Non-pigmented ciliary epithelial cell (primary cell): ENCODE measurements at regions not wholly inside any gene's neighbourhood (a gene's known extent, or its start where the extent isn't known, plus 50 kb on each side); places are given as distances from the start of the nearest gene placed in this dataset.

Source experiments
- DNase-seq: peaks from one replicate; pipeline ENCODE4 v3.0.0-alpha.2; 2010; ENCODE audit warnings: low read depth

DNA sequence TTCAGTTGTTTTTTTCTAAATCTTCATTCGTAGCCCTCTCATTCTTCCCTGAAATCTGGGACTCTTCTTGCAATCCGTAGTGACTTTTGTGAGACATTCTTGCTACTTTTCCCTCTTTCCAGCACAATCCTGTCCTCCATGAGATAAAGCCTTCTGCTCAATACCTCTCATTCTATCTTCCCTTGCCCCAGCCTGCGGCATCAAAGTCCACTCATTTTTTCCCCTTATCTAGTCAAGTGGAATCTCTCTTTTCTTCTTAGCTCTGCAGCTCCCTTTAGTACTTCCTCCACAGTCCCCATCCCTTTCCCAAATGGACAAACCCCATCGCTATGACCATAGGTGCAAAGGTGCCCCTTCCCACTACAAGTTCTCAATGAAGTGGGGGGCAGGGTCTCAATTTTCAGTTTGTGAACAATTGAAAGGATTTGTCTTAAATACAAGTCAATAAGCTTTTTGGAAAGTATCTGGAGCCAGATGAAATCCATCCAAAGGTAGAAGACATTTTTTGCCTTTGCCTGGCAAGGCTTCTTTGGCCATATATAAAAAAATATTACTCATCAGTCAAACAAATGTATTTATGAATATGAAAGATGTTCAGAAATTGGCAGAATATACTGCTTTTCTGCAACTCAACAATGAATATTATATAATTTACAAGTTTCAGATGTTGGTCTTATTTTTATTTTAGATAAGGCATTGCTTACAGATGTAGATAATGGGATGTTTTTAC, 179.4 kb downstream of the SNAPC1 start:
- no peak for DNase-seq

DNA sequence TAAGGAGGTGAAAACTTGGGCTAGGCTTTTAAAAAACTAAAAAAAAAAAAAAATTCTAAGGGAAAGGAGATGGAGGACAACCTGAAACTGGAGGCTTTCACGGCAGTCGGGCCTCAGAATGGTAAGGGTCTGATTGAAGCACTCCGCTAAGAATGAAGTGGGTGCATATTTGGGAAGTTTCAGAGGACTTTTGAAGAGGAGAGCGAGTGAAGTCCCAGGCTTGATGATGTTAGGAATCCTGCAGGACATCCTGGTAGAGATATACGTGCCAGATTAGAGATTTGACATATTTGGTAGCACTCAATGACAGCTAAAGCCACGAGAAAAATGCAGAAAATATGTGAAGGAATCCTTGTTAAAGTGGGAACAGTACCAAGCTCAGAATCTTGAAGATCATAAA, 186.2 kb downstream of the SNAPC1 start:
- DNase-seq = no peak

DNA sequence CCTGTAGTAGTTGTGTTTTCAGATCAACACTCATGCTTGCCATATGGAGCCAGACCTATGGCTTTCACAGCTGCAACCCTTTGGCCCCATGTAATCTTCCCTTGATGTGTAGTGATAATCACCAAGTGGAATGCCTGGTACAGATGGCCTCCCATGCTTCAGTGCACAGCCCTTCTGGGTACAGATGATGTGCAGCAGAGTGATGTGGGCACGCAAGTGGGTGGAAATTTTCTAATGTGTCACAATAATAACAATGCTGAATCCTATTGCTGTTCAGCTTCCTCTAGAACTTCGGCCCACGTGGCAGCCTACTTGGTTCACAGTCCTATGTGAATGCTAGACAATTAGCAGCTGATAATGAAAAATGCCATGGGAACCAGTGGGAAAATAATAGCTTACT, 188.1 kb downstream of the SNAPC1 start:
- no peak for DNase-seq

DNA sequence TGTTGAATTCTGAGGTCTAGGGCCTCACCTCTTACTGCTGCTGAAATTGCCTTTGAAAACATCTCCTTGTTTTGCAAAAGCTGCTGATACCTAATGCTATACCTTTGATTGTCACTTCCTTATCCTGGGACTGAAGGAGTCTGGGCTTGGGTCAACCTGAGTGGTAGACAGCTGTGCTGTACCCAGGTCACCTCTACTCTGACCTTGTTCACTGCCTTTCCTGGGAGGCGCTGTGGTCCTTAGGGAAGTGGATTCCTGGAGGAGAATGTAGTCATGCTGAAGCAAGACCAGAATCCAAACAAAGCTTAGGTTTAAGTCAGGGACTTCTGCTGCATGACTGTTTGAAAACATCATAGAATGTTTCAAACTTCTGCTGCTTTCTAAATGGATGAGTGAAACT, 191.4 kb downstream of the SNAPC1 start:
- DNase-seq = no peak

DNA sequence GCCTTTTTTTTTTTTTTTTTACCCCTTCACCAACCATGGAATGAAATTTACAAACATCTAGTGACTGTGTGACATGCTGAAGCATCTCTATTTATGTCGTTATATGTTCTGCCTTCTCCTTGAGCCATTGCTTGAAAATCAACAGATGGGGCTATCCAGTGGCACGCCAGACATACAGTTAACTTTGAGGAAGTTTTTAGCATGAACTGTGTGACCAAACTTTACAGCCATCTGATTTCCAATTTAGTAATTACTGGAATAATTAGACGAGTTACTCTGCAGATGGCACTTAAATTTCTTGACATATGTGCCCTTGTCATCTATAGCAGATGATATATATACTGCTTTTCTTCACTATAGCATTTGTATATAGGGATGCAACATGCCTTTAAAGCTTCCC, 192.1 kb downstream of the SNAPC1 start:
- no peak for DNase-seq

DNA sequence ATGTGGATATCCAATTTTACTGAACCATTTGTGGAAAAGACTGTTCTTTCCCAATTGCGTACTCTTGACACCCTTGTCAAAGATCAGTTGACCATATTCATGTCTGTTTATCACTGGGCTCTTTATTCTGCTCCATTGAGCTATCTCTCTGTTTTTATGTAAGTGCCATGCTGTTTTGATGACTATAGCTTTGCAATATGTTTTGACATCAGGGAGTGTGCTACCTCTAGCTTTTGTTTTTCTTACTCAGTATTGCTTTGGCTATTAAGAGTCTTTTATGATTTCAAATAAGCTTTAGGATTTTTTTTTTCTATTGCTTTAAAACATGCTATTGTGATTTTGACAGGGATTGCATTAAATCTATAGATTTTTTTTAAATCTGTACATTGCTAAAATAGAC, 194.3 kb downstream of the SNAPC1 start:
- DNase-seq = no peak

DNA sequence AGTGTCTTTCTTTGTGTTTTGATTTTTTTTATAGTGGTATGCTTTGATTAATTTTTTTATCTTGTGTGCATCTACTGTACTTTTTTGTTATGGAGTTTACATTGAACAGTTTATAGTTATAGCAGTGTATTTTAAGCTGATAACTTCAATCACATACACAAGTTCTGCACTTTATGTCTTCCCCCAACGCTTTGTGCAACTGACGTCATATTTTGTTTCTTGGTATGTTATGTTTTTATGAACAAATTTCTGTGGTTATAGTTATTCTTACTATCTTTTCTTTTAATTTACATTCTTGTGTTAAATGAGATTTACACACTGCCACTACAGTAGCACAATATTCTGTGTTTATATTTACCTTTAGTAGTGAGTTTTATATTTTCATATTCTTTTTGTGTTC, 197.1 kb downstream of the SNAPC1 start:
- DNase-seq = no peak

DNA sequence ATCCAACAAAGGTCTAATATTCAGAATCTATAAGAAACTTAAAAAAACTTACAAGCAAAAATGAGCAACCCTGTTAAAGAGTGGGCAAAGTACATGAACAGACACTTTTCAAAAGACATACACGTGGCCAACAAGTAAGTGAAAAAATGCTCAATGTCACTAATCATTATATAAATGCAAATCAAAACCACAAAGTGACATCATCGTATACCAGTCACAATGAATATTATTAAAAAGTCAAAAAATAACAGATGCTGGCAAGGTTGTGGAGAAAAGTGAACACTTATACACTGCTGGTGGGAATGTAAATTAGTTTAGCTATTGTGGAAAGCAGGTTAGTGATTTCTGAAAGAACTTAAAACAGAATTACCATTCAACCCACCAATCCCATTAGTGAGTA, 199.1 kb downstream of the SNAPC1 start:
- DNase-seq = no peak

DNA sequence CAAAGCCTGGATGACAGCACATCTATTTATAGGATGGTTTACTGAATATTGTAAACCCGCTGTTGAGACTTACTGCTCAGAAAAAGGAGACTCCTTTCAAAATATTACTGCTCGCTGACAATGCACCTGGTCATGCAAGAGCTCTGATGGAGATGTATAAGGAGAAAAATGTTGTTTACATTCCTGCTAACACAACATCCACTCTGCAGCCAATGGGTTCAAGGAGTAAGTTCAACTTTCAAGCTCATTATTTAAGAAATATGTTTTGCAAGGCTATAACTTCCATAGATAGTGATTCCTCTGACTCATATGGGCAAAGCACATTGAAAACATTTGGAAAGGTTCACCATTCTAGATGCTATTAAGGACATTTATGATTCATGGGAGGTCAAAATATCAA, 201.7 kb downstream of the SNAPC1 start:
- no peak for DNase-seq

DNA sequence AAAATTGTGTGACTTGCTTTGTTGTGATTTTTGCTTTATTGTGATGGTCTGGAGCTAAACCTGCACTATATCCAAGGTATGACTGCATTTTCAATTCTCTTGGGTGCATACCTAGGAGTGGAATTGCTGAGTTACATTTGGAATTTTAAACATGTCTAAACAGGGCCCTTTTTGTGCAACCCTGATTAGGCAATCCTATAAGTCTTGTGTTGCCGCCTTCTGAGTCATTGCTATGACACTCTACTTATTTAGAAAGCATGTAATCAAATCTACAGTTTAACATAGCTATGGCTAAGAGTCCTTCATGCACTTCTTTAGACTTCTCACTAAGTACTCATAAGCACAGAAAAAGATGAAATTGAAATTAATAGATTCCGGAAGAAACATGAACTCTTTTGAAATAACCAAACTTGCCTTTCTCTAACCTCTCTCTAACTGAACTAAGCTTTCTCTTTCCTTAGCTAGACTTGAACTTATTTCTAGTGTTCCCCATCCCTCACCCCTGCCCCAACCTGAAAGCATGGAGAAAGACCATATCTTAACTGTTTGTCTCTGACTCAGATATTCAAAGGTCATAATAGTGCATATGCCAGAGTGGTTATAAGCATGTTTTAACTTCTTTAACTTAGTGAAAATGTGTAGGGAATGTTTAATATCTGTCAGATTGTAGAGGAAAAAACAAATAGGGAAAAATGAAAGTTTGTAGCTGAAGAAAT, 203.0 kb downstream of the SNAPC1 start:
- peak; percentile 72 for DNase-seq

DNA sequence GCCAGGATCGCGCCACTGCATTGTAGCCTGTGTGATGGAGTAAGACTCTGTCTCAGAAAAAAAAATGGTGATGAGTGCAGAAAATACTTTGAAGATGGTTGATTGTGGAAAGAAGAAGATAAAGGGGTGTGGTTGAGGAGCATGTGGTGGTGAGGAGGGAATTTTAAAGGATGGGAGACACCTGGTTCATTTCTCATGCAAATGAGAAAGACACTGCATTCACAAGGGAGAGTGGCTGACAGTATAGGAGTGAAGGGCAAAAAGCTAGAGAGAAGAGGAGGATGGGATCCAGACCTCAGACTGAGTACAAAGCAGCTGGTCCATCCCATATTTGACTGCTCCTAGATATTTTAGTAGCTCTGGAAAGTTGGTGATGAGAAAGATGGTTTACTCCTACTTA, 206.0 kb downstream of the SNAPC1 start:
- DNase-seq = no peak

DNA sequence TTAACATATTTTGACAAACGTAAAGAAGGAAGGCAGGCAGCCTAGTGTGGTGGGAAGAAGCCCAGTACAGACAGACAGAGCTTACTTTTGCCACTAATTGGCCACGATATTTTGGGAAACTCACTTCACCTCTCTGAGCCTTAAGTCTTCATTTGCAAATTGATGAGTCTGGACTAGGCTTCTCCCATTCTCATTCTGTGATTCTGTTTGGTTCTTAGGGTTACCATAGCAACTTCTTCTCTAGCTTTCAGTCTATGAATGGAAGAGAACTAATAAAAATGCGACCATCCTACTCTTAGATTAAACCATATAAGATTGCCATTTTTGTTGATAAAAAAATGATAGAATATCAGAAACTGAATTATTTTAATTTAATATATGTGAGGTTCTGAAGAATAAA, 210.5 kb downstream of the SNAPC1 start:
- DNase-seq = no peak

DNA sequence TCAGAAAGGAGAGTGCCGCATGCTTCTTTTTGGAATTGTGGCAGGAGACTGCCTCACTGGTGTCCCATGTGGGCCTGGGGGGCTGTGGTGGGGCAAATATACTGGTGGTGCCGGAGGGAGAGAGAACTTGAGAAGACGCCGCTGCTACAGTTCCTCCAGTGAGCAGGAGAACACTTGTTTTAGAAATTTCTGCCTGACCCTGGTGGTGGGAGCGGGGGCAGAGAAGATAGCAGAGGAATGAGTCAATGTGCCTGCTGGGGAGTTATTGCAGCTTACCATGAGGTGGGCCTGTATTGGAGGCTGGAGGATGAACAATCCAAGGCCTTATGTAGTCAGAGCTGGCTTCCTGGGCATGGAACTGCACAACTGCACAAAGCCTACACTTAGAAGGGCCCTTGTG, 211.8 kb downstream of the SNAPC1 start:
- peak; percentile 67 for DNase-seq

DNA sequence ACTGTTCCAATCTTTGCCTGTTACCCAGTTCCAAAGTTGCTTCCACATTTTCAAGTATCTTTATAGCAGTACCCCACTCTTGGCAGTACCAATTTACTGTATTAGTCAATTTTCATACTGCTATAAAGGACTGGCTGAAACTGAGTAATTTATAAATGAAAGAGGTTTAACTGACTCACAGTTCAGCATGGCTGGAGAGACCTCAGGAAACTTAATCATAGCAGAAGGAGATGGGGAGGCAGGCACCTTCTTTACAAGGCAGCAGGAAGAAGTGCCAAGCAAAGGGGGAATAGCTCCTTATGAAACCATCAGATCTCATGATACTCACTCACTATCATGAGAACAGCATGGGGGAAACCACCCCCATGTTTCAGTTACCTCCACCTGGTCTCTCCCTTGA, 215.0 kb downstream of the SNAPC1 start:
- no peak for DNase-seq

DNA sequence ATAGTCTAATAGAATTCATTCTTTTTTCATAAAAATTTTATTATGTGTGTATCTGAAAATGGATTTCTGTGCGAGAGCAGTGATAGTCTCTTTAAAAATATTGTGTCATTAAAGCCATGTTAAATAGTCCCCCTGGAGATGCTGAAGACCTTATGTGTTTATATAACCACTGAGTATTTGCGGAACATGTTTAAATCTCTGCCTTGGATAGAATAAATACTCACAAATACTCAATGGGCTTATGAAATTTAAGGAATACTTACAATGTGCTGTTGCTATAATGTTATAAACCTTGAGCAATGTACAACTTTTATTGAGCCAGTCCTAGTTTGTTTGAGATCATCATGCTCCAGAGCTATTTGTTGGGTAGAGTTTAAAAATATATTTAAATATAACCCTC, 226.0 kb downstream of the SNAPC1 start:
- DNase-seq = no peak

DNA sequence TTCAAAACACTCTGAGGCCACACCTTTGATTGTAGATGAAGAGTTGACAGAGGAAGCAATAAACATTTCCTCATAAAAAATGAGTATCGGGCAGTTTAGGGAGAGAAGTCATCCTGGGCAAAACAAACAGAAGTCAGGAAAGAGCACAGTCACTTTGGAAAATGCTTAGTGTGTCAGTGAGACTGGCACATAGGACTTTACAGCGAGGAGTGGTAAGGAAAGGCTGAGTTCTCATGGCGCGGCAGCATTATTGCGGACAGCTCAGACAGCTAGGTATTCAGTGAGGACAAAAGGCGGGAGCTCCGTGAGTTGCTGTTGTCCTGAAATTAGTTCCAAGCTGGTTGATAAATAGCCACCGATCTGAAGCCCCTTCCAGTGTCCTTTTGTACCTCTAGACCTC, 229.9 kb downstream of the SNAPC1 start:
- no peak for DNase-seq

DNA sequence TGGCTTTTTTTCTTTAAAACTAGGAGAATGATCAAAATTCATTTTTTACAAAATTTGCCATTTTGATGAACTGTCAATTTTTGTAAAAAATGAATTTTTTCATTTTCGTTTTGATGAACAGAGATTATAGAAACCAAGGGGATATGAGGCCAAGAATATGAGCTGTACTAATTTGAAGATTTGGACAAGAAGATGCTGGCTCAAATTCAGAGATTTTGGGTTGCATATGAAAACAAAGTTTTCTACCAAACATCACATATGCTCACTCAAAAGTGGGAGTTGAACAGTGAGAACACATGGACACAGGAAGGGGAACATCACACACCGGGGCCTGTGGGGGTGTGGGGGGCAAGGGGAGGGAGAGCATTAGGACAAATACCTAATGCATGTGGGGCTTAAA, 230.7 kb downstream of the SNAPC1 start:
- DNase-seq = no peak

DNA sequence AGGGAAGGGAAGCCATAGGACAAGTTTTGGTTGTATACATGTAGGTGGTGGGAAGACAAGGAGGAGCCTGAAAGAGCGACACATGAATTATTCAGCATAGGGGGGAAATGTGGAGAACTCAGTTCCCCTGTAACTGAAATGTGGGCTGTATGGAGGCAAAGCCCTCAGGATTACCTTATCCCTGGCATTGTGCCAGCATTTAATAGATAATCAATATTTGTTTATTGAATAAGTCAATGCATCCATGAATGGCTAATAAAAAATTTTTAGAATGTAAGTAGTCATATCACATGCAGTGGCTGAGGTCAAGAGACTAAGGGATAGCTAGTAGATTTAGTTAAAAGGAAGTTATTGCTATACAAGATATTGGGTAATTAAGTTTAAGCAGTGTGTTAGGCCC, 232.4 kb downstream of the SNAPC1 start:
- DNase-seq = no peak

DNA sequence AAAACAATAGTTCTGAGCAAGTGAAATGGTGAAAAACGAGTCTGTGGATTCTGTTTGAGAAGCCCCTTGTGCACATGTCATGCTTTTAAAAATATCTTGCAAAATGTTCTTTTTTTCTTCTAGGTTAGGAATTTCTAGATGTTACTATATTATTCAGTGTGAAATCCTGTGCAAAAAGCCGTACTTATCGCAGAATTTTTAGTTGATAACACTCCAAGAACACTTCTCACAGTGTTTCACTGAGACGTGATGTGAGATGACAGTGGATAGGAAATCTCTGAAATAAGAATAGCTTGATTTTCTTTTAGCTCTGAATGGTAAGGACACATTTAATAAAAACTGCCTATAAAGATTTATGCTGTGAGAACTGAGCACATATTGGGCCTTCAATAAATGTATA, 234.5 kb downstream of the SNAPC1 start:
- DNase-seq = no peak

DNA sequence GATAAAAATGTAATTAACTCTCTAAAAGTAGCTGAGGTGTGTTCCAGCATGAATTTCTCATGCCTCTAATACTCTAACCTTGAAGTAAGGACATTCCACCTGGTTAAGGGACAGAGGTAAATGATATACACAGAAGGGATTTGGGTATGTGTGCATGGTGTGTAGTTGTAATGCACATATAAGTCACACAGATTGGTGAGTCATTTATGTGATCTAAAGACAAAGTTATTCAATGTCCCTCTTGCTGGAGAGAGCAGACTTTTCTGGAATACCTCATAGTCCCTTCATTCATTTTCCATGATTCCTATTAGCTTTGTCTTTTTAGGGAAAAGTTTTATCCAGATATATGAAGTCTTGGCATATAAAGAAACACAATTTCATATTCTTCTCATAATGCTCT, 234.9 kb downstream of the SNAPC1 start:
- no peak for DNase-seq

DNA sequence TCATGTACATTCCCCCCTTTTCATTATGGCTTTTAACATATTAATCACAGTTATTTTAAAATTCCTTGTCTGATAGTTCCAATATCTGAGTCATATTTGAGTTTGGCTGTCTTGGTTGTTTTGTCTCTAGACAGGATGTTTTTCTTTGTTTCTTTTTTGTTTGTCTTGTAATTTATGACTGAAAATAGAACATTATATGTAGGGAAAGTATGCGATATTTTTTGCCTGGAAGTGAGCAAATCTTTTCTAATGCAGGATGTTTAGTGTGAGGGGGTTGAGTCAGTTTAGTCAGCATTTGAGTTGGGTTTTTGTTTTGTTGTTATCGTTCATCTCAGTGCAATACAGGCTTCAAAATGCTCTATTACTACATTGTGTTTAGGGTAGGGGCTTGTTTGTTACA, 239.7 kb downstream of the SNAPC1 start:
- no peak for DNase-seq

DNA sequence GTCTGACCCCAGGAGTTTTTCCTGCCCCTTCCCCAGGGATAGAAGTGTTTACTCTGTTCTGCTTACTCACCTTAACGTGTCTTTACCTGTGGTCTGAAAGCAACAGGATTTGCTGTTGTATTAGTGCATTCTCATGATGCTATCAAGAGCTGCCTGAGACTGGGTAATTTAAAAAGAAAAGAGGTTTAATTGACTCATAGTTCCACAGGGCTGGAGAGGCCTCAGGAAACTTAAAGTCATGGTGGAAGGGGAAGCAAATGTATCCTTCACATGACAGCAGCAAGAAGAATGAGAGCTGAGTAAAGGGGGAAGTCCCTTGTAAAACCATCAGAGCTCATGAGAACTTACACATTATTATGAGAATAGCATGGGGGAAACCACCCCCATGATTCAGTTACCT, 240.4 kb downstream of the SNAPC1 start:
- DNase-seq = no peak

DNA sequence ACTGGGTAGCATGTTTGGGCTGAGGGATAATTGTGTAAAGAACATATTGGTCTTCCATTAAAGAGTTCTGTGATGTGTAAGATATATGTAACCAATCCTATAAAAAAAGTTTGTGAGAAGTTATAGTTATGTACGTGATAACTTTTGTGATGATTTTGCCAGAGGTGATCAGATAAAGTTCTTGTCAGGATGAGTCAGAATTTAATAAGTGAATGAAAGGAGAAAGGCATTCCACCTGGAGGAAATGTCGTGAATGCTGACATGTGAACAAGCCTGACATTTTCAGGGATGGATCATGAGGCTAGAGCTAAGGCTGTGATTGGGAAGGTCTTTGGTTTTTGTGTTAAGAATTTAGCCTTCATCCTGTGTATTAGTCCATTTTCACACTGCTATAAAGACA, 241.5 kb downstream of the SNAPC1 start:
- DNase-seq = no peak

DNA sequence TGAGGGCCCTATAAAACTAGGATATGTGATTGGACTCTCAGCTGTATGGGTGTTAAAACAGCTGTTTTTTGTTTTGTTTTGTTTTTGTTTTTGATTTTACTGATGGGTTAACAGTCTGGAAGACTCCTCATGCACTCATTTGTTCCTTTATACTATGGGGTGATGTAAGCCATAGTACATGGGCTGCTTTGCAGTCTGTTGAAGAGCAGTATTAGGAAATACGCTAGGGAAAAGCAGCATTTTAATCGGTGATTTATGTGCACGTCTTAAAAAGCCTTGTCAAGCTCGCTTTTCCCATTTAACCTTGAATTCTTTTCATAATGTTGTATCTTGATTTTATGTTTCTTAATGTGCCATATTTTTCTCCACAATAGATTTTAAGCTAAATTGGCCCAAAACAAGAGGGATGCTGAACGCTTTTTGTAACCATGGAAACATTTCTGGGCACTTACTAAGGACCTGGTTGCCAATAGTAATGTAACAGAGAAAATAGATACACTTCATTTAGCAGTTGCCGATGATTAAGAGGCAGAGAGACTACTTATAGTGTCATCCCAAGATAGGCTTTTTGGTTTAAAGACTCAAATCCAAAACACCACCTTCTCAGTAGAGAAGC, 244.0 kb downstream of the SNAPC1 start:
- DNase-seq = no peak
